ENCODE measurements at regions not wholly inside any gene's neighbourhood (a gene's known extent, or its start where the extent isn't known, plus 50 kb on each side); places are given as distances from the start of the nearest gene placed in this dataset.
A peak's percentile ranks its signal among the peaks of the same experiment; 100 is the strongest.

GRCh38 chr4:65126200-65126599, 544.1 kb downstream of the EPHA5 start:
- ATAC-seq (no peak), DNase-seq (ENCODE audit: low spot score) (no peak)

DNA sequence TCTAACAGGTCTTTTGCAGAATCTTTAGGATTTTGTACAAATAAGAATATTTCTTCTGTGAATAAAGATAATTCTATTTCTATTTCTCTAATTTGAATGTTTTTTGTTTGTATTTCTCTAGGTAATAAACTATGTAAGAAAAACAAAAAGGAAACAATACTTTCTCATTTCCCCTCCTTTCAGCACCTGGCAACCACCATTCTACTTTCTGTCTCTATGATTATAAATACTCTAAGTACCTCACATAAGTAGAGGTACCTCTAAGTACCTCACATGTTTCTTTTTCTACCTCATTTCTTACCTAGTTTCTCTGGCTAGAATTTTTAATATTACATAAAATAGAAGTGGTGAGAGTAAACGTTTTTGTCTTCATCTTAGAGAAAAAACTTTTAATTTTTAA, 550.0 kb downstream of the EPHA5 start:
- ATAC-seq, result no peak

DNA sequence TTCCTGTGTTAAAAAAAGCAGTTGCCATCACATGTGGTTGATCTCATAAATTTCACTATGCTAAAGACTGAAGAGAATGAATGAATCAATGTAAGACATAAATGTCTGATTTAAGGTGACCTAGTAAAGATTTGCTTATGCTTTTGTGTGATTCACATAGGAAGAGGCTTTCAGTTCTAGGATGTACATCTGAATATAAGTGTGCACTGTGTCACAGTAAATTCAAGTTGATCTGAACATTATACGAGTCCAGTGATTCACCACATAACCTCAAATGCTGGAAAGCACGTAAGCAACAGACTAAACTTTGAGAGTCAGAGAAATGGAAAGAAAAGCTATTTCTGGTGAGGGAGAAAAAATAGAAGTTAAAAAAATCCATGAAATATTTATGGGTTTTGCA, 567.9 kb downstream of the EPHA5 start:
- DNase-seq (ENCODE audit: low spot score), result no peak
- no peak for ATAC-seq

More for the DNA sequence above, 550.0 kb downstream of the EPHA5 start:
- DNase-seq (ENCODE audit: low spot score), result no peak

- no peak for DNase-seq (ENCODE audit: low spot score)
- ATAC-seq, result no peak
These were observed 573.7 kb downstream of the EPHA5 start for GRCh38 chr4:65096630-65097029.

- no peak for ATAC-seq
These were observed 580.6 kb downstream of the EPHA5 start for GRCh38 chr4:65089666-65090065.

DNA sequence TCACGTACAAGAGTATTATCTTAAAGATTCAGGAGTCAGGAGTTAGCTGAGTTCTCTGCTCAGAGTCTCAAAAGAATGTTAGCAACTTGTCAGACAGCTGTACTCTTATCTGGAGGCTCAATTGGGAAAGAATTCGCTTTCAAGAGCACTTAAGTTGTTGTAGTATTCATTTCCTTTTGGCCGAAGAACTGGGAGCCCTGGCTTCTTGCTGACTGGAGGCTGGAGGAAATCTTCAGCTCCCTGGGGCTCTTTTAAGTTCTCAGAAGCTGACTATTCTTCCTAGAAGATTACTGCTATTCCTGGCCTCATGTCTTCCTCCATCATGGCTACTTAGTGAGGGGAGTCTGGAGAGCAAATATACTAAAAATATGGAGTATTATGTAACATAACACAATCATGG, 587.2 kb downstream of the EPHA5 start:
- DNase-seq (ENCODE audit: low spot score), result no peak
- no peak for ATAC-seq

More at GRCh38 chr4:65089666-65090065, 580.6 kb downstream of the EPHA5 start:
- no peak for DNase-seq (ENCODE audit: low spot score)

GRCh38 chr4:65071564-65071963, 598.7 kb downstream of the EPHA5 start:
- no peak for DNase-seq (ENCODE audit: low spot score)
- no peak for ATAC-seq

DNA sequence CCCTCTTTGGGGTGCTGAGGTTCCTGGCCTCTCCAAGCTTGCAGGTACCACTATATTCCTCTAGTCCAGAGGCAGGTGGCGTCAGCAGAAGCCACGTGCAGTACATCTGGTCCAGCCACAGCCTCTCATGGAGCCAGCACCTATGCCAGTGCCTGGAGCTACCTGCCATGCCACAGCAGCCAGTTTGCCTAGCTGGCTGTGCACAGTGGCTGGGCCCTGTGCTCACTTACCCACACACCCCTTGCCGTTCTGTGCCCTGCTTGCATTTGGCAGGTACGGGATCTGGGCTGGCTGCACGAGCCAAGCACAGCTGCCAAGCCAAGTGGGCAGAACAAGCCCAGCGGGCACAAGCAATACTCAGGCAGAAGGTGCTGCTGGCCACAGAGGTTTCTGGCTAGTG, 601.1 kb downstream of the EPHA5 start:
- DNase-seq (ENCODE audit: low spot score) (no peak), ATAC-seq (no peak)

GRCh38 chr4:65066106-65066505, 604.2 kb downstream of the EPHA5 start:
- DNase-seq (ENCODE audit: low spot score), result no peak
- ATAC-seq, result no peak

DNA sequence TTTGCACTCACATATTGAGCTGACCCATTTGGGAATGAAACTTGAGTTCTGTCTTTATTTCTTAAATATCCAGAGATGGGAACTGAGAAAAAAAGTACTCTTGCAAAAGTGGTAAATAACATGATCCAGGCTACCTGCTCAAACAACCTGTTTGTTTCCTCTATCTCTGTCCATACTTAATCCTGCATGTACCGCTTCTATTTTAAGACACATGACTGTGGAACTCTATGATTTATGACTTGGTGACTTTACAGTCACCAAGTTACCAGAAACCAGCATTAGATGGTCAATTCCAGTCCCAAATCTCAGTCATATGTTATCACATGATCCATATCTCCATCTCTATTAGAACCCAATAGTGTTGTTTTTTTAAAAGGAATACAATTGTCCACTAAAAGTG, 606.7 kb downstream of the EPHA5 start:
- no peak for ATAC-seq
- no peak for DNase-seq (ENCODE audit: low spot score)

- ATAC-seq, result no peak
- DNase-seq (ENCODE audit: low spot score), result no peak
These were observed 619.5 kb downstream of the EPHA5 start for GRCh38 chr4:65050786-65051185.

GRCh38 chr4:65046192-65047133, 623.8 kb downstream of the EPHA5 start:
- ATAC-seq, result no peak
- DNase-seq (ENCODE audit: low spot score), result no peak

DNA sequence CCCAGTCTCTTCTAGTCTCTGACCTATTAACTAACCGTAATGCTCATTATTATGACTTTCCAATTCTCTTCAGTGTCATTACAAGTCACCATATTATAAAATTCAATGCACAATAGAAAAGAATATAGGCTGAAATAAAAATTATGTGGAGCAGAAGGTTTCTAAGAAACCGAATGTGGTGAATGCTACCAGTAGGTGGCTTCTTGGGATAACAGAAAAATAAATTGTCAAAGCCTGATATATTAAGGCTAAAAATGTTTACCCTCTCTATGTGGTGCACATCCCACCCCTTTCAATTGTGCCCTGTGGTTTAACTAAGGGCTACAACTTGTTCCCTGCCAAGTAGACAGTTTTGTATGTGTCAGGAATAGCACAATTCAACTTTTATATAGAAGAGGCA, 624.6 kb upstream of the TECRL start:
- DNase-seq (ENCODE audit: low spot score) (no peak), ATAC-seq (no peak)

GRCh38 chr4:65028592-65028991, 619.3 kb upstream of the TECRL start:
- ATAC-seq, result no peak
- DNase-seq (ENCODE audit: low spot score), result no peak

GRCh38 chr4:65023883-65024670, 614.8 kb upstream of the TECRL start:
- no peak for DNase-seq (ENCODE audit: low spot score)
- ATAC-seq, result no peak

DNA sequence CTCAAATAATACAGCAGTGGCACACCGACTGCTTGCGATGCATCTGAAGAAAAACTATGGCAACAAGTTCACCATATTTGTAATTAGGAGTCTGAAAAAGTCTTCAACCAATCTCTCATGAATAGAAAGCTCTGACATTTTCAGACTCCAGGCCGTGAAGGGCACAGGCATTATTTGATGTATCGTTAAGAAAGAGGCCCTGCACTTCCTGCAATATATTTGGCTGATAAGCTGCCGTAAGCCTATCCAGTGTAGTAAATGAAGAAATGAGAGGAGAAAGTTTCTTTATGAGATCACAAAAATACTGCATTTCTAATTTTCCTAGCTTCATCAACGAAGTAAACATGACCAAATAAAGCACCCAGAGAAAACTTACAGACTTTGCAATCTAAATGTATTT, 613.8 kb upstream of the TECRL start:
- ATAC-seq (no peak), DNase-seq (ENCODE audit: low spot score) (no peak)

DNA sequence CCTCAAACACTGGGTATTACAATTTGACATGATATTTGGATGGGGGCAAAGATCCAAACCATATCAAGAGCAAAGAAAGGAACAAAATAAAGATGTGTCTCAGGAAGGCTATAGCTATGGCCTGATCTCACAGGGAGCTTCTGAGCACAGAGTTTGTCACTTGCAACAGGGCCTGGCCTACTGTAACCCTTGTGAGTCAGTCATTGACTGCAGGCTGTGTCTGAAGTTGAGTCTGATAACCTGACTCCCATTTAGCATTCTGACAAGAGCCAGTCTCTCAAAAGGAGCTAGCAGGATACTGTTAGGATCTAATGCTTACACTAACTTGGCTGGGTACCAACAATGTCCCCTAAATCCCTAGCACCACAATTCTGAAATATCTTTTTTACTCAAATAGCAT, 612.5 kb upstream of the TECRL start:
- DNase-seq (ENCODE audit: low spot score) (no peak), ATAC-seq (no peak)

GRCh38 chr4:65021149-65021548, 611.9 kb upstream of the TECRL start:
- ATAC-seq (no peak), DNase-seq (ENCODE audit: low spot score) (no peak)

DNA sequence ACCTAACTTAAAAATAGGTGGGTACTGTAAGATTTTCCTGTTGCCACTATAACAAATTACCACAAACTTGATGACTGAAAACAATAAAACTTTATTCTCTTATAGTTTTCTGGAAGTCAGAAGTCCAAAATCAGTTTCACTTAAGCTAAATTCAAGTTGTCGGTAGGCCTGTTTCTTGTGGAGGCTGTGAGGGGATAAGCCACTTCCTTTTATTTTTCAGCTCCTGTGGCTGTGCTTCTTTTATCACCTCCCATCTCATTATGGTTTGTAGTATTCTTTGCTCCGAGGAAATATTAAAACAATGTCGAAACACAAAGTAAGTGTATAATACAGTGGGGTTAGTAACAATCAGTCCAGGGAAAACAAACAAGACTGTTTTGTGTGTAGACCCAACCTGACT, 610.5 kb upstream of the TECRL start:
- DNase-seq (ENCODE audit: low spot score) (no peak), ATAC-seq (no peak)

GRCh38 chr4:65018313-65018712, 609.1 kb upstream of the TECRL start:
- DNase-seq (ENCODE audit: low spot score), result no peak
- peak; percentile 58 for ATAC-seq

- peak; percentile 97 for ATAC-seq
- DNase-seq (ENCODE audit: low spot score), result peak; percentile 87
These were observed 604.8 kb upstream of the TECRL start for GRCh38 chr4:65014078-65014477.

DNA sequence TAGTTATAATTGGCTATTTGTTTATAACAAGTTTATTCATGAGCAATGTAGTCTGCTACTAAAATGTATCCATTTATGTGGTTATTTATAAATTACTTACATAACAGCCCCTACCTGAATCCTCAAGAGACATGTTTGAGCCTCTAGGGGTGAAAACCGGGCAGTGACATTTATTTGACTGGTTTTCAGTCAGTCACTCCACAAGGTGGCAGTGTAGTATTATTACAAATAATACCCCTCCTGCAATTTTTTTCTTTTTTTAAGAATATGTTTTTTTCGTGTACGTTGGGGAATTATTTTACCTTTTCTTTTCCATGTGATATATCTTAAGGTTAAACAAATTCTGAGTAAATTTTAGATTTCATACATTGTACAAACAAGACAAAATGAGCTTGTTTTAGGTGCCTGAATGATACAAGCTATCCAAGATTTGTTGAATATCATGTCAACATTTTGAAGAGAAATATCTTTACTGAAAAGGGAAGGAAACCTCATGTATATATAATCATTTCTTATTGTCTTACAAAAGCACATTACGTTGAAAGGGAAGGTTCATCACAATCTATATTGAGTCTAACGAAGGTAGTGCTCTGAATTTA, 598.7 kb upstream of the TECRL start:
- ATAC-seq, result peak; percentile 78

More for the DNA sequence above, 598.7 kb upstream of the TECRL start:
- DNase-seq (ENCODE audit: low spot score), result no peak
